ENCODE measurements at regions not wholly inside any gene's neighbourhood (a gene's known extent, or its start where the extent isn't known, plus 50 kb on each side); places are given as distances from the start of the nearest gene placed in this dataset.
"Not testable (repeated sequence)": the region's sequence is repeated elsewhere in the genome, so short reads cannot be mapped to it uniquely, and the experiment has no call there.

DNA sequence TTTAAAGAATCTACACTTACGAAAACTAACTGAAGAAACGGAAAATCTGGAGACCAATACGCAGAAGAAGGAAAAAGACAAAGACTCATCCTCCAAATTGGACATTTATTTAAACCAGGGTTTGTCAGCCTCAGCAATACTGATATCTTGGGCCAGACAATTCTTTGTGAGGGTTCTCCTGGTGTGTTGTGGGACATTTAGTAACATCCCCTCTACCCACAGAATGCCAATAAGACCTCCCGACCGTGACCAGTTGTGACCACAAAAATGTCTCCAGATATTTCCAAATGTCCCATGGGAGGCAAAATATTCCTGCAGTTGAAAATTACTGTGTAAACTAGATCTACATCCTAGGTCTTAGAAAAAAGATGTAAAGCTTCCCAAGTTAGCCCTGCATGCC, 50.3 kb upstream of the ZSCAN2 start:
- DNase-seq, result not testable (repeated sequence)
